ENCODE measurements at regions not wholly inside any gene's neighbourhood (a gene's known extent, or its start where the extent isn't known, plus 50 kb on each side); places are given as distances from the start of the nearest gene placed in this dataset.

DNA sequence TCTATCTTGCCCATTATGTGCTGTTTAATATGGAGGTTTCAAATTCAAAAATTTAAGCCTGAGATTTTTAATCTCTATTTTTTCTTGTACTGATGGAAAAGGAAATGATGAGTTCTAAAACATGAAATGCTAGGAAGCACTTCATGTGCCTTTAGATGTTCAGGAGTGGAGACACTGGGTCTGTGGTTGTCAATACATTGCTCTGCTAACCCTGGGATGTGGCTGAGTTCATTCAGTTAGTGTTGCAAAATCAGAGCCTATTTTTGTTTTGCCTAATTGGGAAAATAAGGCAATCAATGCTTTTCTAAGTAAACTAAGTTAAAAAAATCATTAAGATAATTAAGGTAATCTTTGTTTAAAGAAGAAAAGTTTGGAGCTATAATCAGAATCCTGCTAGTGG, 83.1 kb downstream of the DIPK2A start:
- Histone ChIP-seq H3K4me2 (ENCODE audit: insufficient read depth, low read length) (no peak overlapping the region), H4K20me1 (ENCODE audit: insufficient read depth, low read length) (no peaks in the 10 kb centered on the region), H2AFZ (ENCODE audit: low read length) (no peak overlapping the region), H3K4me3 (ENCODE audit: insufficient read depth, low read length) (no peak overlapping the region), H3K4me1 (ENCODE audit: insufficient read depth, low read length) (peaks cover 24% of the 10 kb centered on the region), H3K79me2 (ENCODE audit: insufficient read depth, low read length) (no peaks in the 10 kb centered on the region), H3K36me3 (ENCODE audit: insufficient read depth, low read length) (no peaks in the 10 kb centered on the region), H3K27me3 (ENCODE audit: insufficient read depth, low read length) (no peaks in the 10 kb centered on the region), H3K9me3 (ENCODE audit: low read depth, low read length) (no peaks in the 10 kb centered on the region), H3K27ac (ENCODE audit: low read depth, low read length) (no peak overlapping the region)
- no peak for DNase-seq (ENCODE audit: insufficient read length, low spot score, missing footprints)
- TF ChIP-seq, protein P1, sequence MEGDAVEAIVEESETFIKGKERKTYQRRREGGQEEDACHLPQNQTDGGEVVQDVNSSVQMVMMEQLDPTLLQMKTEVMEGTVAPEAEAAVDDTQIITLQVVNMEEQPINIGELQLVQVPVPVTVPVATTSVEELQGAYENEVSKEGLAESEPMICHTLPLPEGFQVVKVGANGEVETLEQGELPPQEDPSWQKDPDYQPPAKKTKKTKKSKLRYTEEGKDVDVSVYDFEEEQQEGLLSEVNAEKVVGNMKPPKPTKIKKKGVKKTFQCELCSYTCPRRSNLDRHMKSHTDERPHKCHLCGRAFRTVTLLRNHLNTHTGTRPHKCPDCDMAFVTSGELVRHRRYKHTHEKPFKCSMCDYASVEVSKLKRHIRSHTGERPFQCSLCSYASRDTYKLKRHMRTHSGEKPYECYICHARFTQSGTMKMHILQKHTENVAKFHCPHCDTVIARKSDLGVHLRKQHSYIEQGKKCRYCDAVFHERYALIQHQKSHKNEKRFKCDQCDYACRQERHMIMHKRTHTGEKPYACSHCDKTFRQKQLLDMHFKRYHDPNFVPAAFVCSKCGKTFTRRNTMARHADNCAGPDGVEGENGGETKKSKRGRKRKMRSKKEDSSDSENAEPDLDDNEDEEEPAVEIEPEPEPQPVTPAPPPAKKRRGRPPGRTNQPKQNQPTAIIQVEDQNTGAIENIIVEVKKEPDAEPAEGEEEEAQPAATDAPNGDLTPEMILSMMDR (IDR thresholded peaks at IDR 0.05; ENCODE audit: extremely low read depth, low read depth, low read length) = no peak

DNA sequence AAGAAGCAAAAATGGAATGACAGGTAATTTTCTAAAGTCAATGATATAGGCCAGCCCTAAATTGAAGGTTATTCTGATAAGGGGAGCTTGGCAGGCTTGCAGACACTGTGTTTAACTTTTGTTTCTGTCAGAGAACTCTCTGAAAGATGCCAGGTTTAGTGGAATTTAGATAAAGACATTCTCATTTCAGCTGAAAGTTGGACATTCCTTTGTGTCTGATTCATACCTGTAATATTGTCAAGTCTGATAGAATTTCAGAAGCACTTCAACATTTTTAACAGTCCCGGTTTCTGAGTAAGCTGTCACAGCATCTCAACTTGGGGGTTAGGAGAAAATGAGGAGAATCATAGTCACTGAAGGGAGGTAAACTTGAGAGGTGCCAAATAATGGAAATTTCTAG, 84.0 kb downstream of the DIPK2A start:
- Histone ChIP-seq H2AFZ (ENCODE audit: low read length) (no peak overlapping the region), H4K20me1 (ENCODE audit: insufficient read depth, low read length) (no peaks in the 10 kb centered on the region), H3K4me2 (ENCODE audit: insufficient read depth, low read length) (no peak overlapping the region), H3K79me2 (ENCODE audit: insufficient read depth, low read length) (no peaks in the 10 kb centered on the region), H3K4me3 (ENCODE audit: insufficient read depth, low read length) (no peak overlapping the region), H3K27ac (ENCODE audit: low read depth, low read length) (no peak overlapping the region), H3K4me1 (ENCODE audit: insufficient read depth, low read length) (peaks cover 24% of the 10 kb centered on the region), H3K36me3 (ENCODE audit: insufficient read depth, low read length) (no peaks in the 10 kb centered on the region), H3K9me3 (ENCODE audit: low read depth, low read length) (no peaks in the 10 kb centered on the region), H3K27me3 (ENCODE audit: insufficient read depth, low read length) (no peaks in the 10 kb centered on the region)
- TF ChIP-seq, protein P1 (IDR thresholded peaks at IDR 0.05; ENCODE audit: extremely low read depth, low read depth, low read length) = no peak
- DNase-seq (ENCODE audit: insufficient read length, low spot score, missing footprints) = peak; percentile 30

- H3K27ac ChIP-seq (ENCODE audit: low read depth, low read length) = no peak overlapping the region
- no peak overlapping the region for H3K4me3 ChIP-seq (ENCODE audit: insufficient read depth, low read length)
- no peaks in the 10 kb centered on the region for H4K20me1 ChIP-seq (ENCODE audit: insufficient read depth, low read length)
- no peak overlapping the region for H2AFZ ChIP-seq (ENCODE audit: low read length)
- H3K79me2 ChIP-seq (ENCODE audit: insufficient read depth, low read length) = no peaks in the 10 kb centered on the region
- no peak overlapping the region for H3K4me2 ChIP-seq (ENCODE audit: insufficient read depth, low read length)
- peak; percentile 13 for DNase-seq (ENCODE audit: insufficient read length, low spot score, missing footprints)
- H3K27me3 ChIP-seq (ENCODE audit: insufficient read depth, low read length) = no peaks in the 10 kb centered on the region
- H3K9me3 ChIP-seq (ENCODE audit: low read depth, low read length) = no peaks in the 10 kb centered on the region
- no peaks in the 10 kb centered on the region for H3K36me3 ChIP-seq (ENCODE audit: insufficient read depth, low read length)
- H3K4me1 ChIP-seq (ENCODE audit: insufficient read depth, low read length) = peaks cover 19% of the 10 kb centered on the region
- TF ChIP-seq, protein P1 (IDR thresholded peaks at IDR 0.05; ENCODE audit: extremely low read depth, low read depth, low read length) = no peak
Observed at GRCh38 chr3:144058713-144059112, 87.1 kb downstream of the DIPK2A start.

- no peaks in the 10 kb centered on the region for H3K27me3 ChIP-seq (ENCODE audit: insufficient read depth, low read length)
- no peak for DNase-seq (ENCODE audit: insufficient read length, low spot score, missing footprints)
- peaks cover 16% of the 10 kb centered on the region for H3K4me1 ChIP-seq (ENCODE audit: insufficient read depth, low read length)
- H3K79me2 ChIP-seq (ENCODE audit: insufficient read depth, low read length) = no peaks in the 10 kb centered on the region
- no peaks in the 10 kb centered on the region for H3K9me3 ChIP-seq (ENCODE audit: low read depth, low read length)
- no peak overlapping the region for H3K4me2 ChIP-seq (ENCODE audit: insufficient read depth, low read length)
- TF ChIP-seq, protein P1 (IDR thresholded peaks at IDR 0.05; ENCODE audit: extremely low read depth, low read depth, low read length) = no peak
- H3K36me3 ChIP-seq (ENCODE audit: insufficient read depth, low read length) = no peaks in the 10 kb centered on the region
- H3K27ac ChIP-seq (ENCODE audit: low read depth, low read length) = no peak overlapping the region
- no peaks in the 10 kb centered on the region for H4K20me1 ChIP-seq (ENCODE audit: insufficient read depth, low read length)
- H2AFZ ChIP-seq (ENCODE audit: low read length) = no peak overlapping the region
- H3K4me3 ChIP-seq (ENCODE audit: insufficient read depth, low read length) = no peak overlapping the region
Observed at GRCh38 chr3:144059481-144059880, 87.9 kb downstream of the DIPK2A start.

Data from osteoblast (primary cell).